ENCODE measurements at regions not wholly inside any gene's neighbourhood (a gene's known extent, or its start where the extent isn't known, plus 50 kb on each side); places are given as distances from the start of the nearest gene placed in this dataset.
A peak's percentile ranks its signal among the peaks of the same experiment; 100 is the strongest.

DNA sequence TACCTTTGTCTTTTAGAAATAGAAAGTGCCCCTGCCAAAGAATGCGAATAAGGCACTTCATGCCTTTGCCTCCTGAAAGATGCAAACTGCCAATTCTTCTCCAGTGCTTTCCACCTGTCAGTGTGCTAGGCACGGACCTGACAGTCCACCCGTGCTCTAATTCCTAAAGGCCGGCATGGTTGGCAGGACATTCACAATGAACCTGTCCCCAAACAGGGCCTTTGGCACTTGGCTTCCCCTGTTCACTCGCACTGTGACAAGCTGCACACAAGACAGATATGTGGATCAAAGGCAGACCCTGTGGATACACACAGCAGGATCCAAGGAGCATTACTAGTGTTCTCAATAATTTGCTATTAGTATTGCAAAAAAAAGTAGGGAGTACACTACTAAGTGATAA lies 505.7 kb upstream of the AGTR1 start:
- Histone ChIP-seq H3K27me3 (ENCODE audit: insufficient read depth, low read depth, low read length) (no peaks in the 10 kb centered on the region), H3K9me3 (ENCODE audit: low read length) (no peaks in the 10 kb centered on the region), H3K4me2 (ENCODE audit: low read length) (no peak overlapping the region), H4K20me1 (ENCODE audit: insufficient read depth) (no peaks in the 10 kb centered on the region), H3K9me2 (ENCODE audit: insufficient read depth, low read length) (no peaks in the 10 kb centered on the region), H3K4me3 (ENCODE audit: low read length) (no peak overlapping the region), H3K27ac (ENCODE audit: low read length) (no peak overlapping the region), H3K36me3 (ENCODE audit: insufficient read depth, low read length) (no peaks in the 10 kb centered on the region), H3F3A (ENCODE audit: insufficient read depth, low read length, poor library complexity, severe bottlenecking) (no peaks in the 10 kb centered on the region), H3K9ac (ENCODE audit: low read length) (no peak overlapping the region), H3K79me2 (replicated peaks; ENCODE audit: insufficient read depth, low read length) (no peaks in the 10 kb centered on the region), H2AFZ (ENCODE audit: low read depth, low read length) (no peak overlapping the region)
- TF ChIP-seq TAF1 (IDR thresholded peaks at IDR 0.05; ENCODE audit: low read depth) (no peak), MXI1 (conservative IDR thresholded peaks at IDR 0.05; ENCODE audit: poor library complexity, severe bottlenecking) (no peak), EZH2 (IDR thresholded peaks at IDR 0.05; ENCODE audit: borderline replicate concordance, insufficient read depth, low read length, poor library complexity, severe bottlenecking) (no peak), EP300 (conservative IDR thresholded peaks at IDR 0.05; ENCODE audit: poor library complexity, severe bottlenecking) (no peak), RAD21 (conservative IDR thresholded peaks at IDR 0.05) (no peak), SMC3 (conservative IDR thresholded peaks at IDR 0.05; ENCODE audit: poor library complexity) (no peak)

DNA sequence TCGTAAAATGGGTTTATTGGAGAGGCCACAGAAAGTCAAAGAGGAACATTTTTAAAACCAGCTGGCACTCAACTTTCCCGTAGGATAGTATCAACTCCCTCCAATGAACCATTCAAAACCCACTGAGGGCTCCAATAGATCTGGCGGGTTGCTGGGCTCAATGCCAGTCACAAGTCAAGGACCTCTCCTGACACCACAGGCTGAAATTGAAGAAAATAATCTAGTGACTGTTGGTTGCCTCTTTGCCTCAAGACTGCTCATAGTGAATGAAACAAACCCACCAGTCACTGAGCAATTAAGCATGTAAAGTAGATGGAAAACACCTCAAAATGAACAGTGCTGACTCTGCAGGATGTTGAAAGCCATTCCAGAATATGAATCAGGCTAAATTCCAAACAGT lies 500.6 kb upstream of the AGTR1 start:
- Histone ChIP-seq H3K27me3 (ENCODE audit: insufficient read depth, low read depth, low read length) (no peaks in the 10 kb centered on the region), H3F3A (ENCODE audit: insufficient read depth, low read length, poor library complexity, severe bottlenecking) (no peaks in the 10 kb centered on the region), H4K20me1 (ENCODE audit: insufficient read depth) (no peaks in the 10 kb centered on the region), H3K36me3 (ENCODE audit: insufficient read depth, low read length) (no peaks in the 10 kb centered on the region), H2AFZ (ENCODE audit: low read depth, low read length) (no peak overlapping the region), H3K4me3 (ENCODE audit: low read length) (no peak overlapping the region), H3K9ac (ENCODE audit: low read length) (no peak overlapping the region), H3K4me2 (ENCODE audit: low read length) (no peak overlapping the region), H3K27ac (ENCODE audit: low read length) (no peak overlapping the region), H3K9me2 (ENCODE audit: insufficient read depth, low read length) (no peaks in the 10 kb centered on the region), H3K79me2 (replicated peaks; ENCODE audit: insufficient read depth, low read length) (no peaks in the 10 kb centered on the region), H3K9me3 (ENCODE audit: low read length) (no peaks in the 10 kb centered on the region)
- TF ChIP-seq EZH2 (IDR thresholded peaks at IDR 0.05; ENCODE audit: borderline replicate concordance, insufficient read depth, low read length, poor library complexity, severe bottlenecking) (no peak), TAF1 (IDR thresholded peaks at IDR 0.05; ENCODE audit: low read depth) (no peak), MXI1 (conservative IDR thresholded peaks at IDR 0.05; ENCODE audit: poor library complexity, severe bottlenecking) (no peak), EP300 (conservative IDR thresholded peaks at IDR 0.05; ENCODE audit: poor library complexity, severe bottlenecking) (no peak), SMC3 (conservative IDR thresholded peaks at IDR 0.05; ENCODE audit: poor library complexity) (no peak)
- TF ChIP-seq, protein P1, sequence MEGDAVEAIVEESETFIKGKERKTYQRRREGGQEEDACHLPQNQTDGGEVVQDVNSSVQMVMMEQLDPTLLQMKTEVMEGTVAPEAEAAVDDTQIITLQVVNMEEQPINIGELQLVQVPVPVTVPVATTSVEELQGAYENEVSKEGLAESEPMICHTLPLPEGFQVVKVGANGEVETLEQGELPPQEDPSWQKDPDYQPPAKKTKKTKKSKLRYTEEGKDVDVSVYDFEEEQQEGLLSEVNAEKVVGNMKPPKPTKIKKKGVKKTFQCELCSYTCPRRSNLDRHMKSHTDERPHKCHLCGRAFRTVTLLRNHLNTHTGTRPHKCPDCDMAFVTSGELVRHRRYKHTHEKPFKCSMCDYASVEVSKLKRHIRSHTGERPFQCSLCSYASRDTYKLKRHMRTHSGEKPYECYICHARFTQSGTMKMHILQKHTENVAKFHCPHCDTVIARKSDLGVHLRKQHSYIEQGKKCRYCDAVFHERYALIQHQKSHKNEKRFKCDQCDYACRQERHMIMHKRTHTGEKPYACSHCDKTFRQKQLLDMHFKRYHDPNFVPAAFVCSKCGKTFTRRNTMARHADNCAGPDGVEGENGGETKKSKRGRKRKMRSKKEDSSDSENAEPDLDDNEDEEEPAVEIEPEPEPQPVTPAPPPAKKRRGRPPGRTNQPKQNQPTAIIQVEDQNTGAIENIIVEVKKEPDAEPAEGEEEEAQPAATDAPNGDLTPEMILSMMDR (IDR thresholded peaks at IDR 0.05; ENCODE audit: poor library complexity, severe bottlenecking) = no peak

DNA sequence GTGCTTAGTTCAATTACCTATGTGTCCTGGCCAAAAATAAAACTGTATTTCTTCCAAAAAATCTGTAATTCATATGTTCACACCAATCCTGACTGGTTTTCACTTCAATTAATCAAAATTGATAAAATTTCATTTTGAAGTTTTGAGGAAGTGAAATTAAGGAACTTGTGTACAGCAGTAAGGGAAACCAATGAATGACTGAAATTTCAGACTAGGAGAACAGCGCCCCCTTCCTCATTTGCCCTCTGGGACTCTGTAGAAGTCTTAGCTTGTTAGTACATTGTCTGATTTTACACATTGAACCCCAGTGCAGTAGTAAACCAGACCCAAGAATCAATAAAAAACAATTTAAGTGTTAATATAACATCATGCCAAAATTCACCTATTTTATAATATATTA lies 495.3 kb upstream of the AGTR1 start:
- peaks cover 7% of the 10 kb centered on the region for H3F3A ChIP-seq (ENCODE audit: insufficient read depth, low read length, poor library complexity, severe bottlenecking)
- H3K27ac ChIP-seq (ENCODE audit: low read length) = peak overlapping the region; percentile 58
- H4K20me1 ChIP-seq (ENCODE audit: insufficient read depth) = no peaks in the 10 kb centered on the region
- no peaks in the 10 kb centered on the region for H3K9me3 ChIP-seq (ENCODE audit: low read length)
- no peaks in the 10 kb centered on the region for H3K27me3 ChIP-seq (ENCODE audit: insufficient read depth, low read depth, low read length)
- no peak overlapping the region for H3K4me3 ChIP-seq (ENCODE audit: low read length)
- H3K4me2 ChIP-seq (ENCODE audit: low read length) = peak overlapping the region; percentile 22
- no peak overlapping the region for H3K9ac ChIP-seq (ENCODE audit: low read length)
- H2AFZ ChIP-seq (ENCODE audit: low read depth, low read length) = no peak overlapping the region
- H3K36me3 ChIP-seq (ENCODE audit: insufficient read depth, low read length) = no peaks in the 10 kb centered on the region
- no peaks in the 10 kb centered on the region for H3K79me2 ChIP-seq (replicated peaks; ENCODE audit: insufficient read depth, low read length)
- no peaks in the 10 kb centered on the region for H3K9me2 ChIP-seq (ENCODE audit: insufficient read depth, low read length)
- TF ChIP-seq, protein P1 (IDR thresholded peaks at IDR 0.05; ENCODE audit: poor library complexity, severe bottlenecking) = peak; percentile 31
- TF ChIP-seq EP300 (conservative IDR thresholded peaks at IDR 0.05; ENCODE audit: poor library complexity, severe bottlenecking) (no peak), TAF1 (IDR thresholded peaks at IDR 0.05; ENCODE audit: low read depth) (no peak), RAD21 (conservative IDR thresholded peaks at IDR 0.05) (peak; percentile 9), POLR2AphosphoS5 (IDR thresholded peaks at IDR 0.05) (no peak)
